Choroid plexus epithelial cell (primary cell): ENCODE measurements at regions not wholly inside any gene's neighbourhood (a gene's known extent, or its start where the extent isn't known, plus 50 kb on each side); places are given as distances from the start of the nearest gene placed in this dataset.

Source experiments
- DNase-seq: peaks from one replicate; pipeline ENCODE4 v3.0.0-alpha.2; 2010; ENCODE audit warnings: low read depth
- H3K4me3 ChIP-seq: 2 replicates; pipeline ENCODE4 v1.5.1; 2011; ENCODE audit warnings: low read depth, mild to moderate bottlenecking, control low read depth, low read length, moderate library complexity
- CTCF ChIP-seq: conservative IDR thresholded peaks from 2 replicates; pipeline ENCODE4 v1.5.1; 2011; ENCODE audit warnings: low read depth, mild to moderate bottlenecking, control low read depth, inconsistent platforms, low read length, moderate library complexity

- no peak for DNase-seq
- no peak for TF ChIP-seq CTCF
- no peak overlapping the region for H3K4me3 ChIP-seq
Measured at GRCh38 chr2:120969613-120970355, 234.1 kb downstream of the GLI2 start.

- no peak for TF ChIP-seq CTCF
- DNase-seq: no peak
- no peak overlapping the region for H3K4me3 ChIP-seq
Measured at GRCh38 chr2:120971866-120972265, 236.2 kb downstream of the GLI2 start.

DNA sequence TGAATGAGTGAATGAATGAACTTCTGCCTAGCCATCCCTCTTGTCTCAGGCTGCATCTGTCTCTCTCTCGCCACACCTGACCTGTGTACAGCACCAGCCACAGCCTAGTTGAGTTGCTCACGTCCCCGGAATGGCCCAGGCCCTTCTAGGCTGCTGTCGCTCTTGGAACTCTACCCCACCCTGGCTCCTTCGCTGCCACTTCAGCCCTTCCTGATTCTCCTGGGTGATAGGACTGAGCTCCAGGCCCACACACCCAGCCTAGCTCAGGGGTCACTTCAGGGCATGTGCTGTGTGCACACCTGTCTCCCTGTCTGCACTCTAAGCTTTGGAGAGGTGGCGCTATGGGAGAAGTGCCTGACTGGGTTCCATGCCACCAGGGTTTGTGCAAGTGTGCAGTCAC lies 236.6 kb downstream of the GLI2 start:
- no peak for TF ChIP-seq CTCF
- no peak for DNase-seq
- no peak overlapping the region for H3K4me3 ChIP-seq

- no peak for DNase-seq
- H3K4me3 ChIP-seq: no peak overlapping the region
- TF ChIP-seq CTCF: no peak
Measured at GRCh38 chr2:120973196-120973595, 237.5 kb downstream of the GLI2 start.

DNA sequence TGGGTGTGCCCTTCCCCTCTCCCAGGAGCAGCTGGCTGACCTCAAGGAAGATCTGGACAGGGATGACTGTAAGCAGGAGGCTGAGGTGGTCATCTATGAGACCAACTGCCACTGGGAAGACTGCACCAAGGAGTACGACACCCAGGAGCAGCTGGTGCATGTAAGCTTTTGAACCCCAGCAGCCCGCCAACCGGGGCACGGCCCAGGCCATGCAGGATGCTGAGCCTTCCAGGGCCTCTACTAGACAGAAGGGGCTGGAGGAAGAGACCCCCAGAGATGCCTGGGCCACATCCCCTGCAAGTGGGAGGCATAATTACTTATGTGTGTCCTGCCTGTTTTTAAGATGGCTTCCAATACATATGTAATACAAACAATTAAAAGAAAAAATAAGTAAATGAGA lies 239.3 kb downstream of the GLI2 start:
- DNase-seq: no peak
- no peak for TF ChIP-seq CTCF
- H3K4me3 ChIP-seq: no peak overlapping the region

DNA sequence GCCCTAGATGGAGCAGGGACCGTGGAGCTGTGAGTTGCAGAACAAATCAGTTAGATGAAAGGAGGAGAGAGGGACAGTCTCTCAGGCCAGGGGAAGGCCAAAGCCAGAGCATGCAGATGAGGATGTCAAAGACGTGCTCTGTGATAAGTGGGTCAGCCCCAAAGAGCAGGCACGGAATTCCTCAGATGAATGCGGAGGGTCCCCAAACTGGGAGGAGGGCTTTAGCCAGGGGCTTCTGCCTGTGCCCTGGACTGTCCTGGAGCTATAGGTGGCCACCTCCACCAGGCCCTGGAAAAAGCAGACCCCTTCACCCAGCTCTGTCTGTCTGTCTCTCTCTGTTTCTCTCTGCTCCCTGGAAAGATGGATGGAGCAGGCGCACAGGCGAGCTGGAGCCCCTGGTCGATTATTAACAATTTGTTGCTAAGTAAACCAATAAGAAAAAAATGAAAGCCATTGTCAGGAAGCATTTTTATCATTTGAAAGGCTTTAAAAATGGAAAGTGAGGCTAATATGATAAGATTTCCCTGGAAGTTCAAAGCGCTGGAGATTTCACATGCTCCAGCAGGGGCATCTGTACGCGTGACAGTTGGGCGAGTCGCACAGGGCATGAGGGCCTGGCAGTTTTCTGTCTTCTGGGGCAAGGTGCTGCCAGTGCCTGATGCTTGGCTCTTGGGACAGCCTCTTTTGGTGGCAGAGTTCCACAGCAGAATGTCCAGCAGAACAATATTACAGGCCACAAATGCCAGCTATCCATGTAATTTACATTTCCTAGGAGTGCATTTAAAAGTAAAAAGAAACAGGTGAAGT lies 241.0 kb downstream of the GLI2 start:
- DNase-seq: no peak
- H3K4me3 ChIP-seq: no peak overlapping the region
- TF ChIP-seq CTCF: no peak
